HG03175 (cell line): ENCODE measurements at regions not wholly inside any gene's neighbourhood (a gene's known extent, or its start where the extent isn't known, plus 50 kb on each side); places are given as distances from the start of the nearest gene placed in this dataset.
"Not testable (repeated sequence)": the region's sequence is repeated elsewhere in the genome, so short reads cannot be mapped to it uniquely, and the experiment has no call there.

Source experiments
- ATAC-seq: cut with Tn5 transposase; IDR thresholded peaks from one replicate; pipeline ENCODE4 v1.9.1; 2021; ENCODE audit warnings: mild to moderate bottlenecking, moderate library complexity; ENCODE audit not compliant: unreplicated experiment

DNA sequence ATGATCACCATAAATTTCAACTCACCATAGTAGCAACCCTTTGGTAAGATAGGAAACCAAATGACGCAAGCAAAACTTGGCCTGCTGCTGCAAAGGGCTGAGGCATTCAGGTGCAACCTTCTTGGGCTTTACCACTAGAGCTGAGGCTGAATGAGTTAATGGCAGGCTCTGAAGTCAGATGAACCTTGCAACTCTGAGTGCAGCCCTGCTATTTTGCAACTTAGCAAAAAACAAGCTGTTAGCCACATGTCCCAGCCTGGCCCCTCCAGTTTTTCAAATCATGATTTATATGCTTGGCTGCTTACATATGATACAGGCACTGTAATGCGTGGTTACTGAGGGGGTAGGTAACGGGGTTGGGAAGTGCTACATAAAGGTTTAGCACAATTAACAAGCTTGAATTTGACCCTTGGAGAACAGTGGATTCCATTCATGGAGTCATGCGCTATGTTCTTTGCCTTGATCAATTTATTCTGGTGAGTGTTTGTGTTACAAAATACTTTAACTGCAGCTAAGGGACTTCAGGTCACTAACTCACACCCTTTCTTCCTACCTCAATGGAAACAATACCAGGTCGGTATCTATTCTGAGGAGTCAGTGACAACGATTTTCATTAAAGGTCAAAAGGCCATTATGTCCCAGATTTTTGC, 80.5 kb upstream of the PPARGC1A start:
- ATAC-seq = no peak

DNA sequence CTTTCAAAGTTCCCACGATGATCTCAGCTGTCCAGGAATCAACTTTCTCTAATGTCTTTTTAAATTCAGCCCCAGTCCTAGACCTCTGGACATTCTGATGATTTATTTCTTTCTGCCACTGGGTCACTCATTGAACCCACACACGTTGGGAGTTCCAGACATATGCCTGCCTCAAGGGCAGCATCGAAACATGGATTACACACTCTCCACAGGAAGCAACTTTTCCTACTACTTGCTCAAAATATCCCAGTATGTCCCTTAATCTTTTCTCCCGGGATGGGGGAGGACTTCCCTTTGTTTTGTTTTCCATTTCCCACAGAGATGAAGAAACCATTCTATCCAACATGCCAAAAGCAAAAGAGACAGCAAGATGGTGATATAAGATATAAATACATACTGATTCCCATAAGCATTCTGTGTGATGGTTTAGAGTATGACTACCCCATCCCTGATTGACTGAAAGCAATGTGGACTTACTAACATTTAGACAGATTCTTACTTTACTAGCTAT, 79.8 kb upstream of the PPARGC1A start:
- ATAC-seq = no peak

DNA sequence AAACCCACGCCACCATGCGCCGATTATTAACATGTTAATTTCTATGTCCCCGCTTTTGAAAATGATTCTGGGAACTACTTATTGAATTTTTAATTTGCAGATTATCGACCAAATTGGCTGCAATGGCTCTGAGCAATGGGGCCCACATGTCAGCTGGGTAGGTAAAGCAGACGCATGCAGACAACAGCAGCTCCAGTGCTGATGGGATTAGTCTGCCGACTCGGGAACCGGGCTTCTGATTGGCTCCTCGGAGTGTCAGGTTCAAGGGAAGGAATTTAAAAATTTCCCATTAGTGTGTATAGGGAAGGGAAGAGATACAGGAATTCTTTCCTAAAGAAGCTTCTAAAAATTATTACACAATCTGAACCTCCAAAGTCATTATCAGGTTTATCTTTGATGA, 77.4 kb upstream of the PPARGC1A start:
- no peak for ATAC-seq

DNA sequence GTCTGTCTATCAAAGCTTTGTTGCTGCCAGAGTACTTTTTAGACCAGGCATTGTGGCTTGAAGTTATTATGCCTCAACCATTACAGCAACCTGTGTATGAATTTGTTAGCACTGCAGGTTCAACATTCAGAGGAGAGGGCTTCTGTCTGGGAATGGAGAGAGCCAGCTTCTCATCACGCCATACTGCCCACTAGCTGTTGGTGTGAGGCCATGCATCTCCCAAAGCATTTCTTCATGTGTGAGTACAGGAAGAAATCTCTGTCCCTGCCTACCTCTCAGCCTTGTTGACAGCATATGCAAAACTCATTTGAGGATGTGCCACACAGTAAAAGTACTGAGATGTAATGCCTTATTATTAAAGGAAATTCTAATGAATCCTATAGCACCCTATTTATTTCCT, 76.9 kb upstream of the PPARGC1A start:
- ATAC-seq = no peak

DNA sequence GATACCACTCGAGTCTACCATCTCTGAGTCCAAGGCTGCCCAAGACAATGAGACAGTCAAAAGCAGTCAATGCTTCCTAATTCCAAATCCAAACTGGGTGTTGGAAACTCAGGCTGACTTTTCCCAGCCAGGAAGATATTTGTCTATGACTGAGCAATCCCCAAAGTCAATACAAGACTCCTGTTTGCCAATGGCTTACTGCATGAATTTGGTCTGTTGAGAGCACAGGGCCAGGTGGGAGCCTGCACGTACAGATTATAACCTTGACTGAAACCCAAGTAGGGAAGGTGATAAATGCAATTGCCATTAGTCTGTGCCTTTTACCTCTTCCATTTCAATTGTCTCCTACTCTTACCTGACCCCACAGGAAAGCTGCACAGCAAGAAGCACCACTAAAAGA, 72.6 kb upstream of the PPARGC1A start:
- no peak for ATAC-seq

DNA sequence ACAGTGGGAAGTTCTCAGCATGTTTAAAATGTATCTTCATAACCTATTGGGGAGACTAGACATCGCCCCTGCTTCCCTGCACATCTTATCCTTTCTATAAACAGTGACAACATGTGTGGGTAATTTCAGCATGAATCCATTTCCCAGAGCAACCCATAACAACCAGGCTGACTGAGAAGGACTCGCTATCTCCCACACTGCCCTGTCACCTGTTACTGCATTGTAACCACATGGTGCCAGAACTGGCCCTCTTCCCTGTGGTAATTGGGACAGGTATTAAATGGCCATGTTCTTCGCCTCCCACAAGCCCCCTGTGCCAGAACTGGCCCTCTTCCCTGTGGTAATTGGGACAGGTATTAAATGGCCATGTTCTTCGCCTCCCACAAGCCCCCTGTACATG, 71.5 kb upstream of the PPARGC1A start:
- not testable (repeated sequence) for ATAC-seq

DNA sequence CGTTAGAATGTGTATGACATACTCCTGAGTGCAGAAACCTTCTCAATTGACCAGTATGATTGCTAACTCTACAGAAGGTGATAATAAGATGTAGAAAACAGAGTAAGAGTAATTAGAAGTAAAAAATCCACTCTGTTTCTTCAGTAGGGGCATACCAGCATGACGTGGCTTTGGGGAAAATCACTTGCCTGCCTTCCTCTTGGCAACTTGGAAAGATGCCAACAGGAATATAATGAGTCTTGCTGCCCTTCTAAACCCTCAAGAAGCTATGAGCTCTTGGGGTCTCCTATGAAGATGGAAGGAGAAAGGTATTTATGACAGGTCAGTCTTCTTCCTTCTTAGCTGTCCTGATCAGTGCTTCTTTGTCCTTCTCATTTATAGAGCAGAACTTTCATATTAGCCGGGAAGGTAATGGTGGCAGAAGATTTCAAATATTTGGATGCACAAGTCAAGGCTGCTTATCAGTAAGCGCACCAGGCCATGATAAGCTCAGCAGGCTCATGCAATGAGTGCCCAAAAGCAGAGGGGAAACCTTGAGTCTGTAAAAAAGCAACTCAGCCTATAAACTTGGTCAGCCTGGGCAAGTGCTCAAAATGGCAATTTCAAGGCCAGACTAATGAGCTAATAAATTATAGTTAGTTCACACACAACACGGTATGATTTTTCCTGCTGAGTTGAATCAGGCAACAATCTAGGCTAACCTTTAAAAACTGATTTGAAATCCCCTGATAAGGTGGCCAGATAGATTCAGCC, 69.7 kb upstream of the PPARGC1A start:
- no peak for ATAC-seq

DNA sequence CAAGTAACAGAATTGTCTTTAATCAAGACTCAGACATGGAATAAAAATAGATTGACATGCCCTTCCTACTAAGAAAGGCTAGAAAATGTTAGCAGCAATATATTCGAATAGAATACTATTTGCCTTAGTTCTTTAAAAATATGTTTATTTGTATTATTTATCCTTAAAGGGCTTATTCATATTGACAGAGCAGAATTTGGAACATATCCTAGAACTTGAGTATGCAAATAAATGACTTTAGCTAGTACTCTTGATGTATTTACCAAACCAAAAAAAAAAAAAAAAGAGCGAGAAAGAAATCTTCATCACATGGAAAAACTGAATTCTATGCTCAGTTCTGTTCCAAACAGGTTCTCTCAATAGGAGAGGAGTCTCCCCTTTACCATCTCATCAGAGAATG, 68.9 kb upstream of the PPARGC1A start:
- no peak for ATAC-seq

DNA sequence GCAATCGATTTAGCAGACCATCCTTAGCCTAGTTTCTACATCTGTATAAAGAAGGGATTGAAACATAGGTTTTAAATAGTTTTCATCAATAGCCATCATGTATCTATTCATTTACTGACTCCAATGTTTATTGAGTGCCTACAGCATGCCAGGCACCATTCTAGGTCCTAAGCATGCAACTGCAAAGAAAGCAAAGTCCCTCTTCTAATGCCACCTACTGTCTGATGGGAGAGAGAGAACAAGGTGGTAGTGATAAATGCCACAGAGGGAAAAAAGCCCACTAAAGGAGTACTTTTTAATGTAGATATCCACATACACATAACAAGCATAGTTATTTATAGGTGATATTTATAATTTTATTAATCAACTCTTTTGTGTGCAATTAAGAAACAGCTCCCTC, 67.6 kb upstream of the PPARGC1A start:
- ATAC-seq = no peak

DNA sequence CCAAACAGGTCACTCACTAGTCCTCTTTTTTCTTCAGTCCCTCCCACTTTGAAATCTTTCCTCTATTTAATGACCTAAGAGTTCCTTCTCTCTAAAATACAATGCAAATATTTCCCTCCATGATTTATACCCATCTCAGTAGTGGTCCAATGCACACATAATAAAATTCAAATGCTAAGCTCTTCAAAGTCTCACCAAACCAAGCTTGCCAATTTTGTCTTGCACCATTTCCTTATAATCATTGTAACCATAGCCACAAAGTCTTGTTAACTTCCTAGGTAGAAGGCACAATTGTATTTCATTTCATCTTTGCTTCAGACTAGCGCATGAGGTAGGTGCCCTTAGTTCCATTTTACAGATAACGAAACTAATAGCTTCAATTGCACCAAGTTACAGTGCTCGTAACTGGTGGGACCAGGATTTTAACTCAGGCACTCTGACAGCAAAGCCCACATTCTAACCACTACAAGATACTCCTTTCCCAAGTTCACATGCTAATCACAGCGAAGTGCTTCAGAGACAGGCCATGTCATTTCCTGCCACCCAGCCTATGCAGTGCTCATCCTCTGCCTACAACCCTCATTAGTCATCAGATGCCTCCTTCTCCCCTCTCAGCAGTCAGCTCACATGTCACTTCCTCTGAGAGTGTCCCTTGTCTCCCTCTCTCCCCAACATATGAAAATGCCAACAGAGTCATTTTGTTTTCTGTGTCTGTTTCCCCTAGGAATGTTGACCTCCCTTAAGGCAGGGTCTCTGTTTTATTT, 66.9 kb upstream of the PPARGC1A start:
- ATAC-seq = no peak

DNA sequence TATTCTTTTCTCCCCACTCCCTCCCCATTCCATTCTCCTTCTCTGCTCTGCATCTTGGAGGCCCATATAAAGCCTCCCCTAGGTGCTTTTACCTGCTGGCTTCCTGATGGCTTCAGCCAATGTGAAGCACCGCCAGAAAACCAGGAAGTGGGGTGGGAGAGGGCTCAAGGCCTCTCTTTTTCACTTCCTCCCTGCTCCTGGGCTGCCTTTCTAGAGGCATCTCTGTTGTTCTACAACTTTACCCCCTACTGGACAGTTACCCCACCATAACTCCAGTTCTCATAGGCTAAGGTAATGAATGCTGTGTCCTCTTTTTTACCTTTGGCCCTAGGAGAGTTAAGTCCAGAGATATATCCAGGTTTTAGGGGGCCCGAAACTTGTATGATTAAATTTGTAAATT, 62.4 kb upstream of the PPARGC1A start:
- ATAC-seq = no peak

DNA sequence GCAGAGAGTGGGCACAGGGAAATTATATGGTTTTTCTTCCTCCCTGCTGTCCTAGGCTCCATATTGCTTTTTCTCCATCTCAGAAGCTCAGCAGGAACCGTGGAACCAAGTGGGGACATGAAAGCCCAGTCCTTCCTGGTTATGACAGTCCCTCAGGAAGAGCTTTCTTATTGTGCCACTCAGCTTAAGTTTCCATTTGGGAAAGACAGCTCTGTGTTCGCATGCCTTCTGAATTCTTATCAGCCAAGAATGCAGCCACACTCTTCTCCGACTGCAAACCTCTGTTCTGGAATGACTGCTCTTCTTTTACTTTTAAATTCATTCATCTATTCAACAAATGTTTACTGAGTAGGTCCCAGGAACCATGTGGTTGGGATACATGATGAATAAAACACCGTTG, 58.0 kb upstream of the PPARGC1A start:
- ATAC-seq = no peak

DNA sequence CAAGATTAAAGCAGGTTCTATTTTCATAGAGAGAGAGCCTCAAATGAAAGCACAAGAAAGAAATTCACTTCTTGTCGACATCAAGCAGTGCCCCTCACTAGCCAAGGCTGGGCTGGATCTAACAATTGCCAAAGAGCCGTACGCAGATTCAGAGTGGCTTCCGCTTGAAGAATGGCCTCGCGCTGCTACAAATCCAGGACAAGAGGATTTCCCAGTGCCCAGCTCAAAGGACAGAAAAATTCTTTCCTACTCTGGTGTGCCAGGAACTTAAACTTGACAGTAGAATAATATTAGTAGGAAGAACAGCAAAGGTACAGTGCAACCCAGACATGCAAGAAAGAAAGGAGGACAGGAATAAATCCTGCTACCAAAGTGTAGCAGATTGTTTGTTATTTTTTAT, 56.5 kb upstream of the PPARGC1A start:
- ATAC-seq = no peak

DNA sequence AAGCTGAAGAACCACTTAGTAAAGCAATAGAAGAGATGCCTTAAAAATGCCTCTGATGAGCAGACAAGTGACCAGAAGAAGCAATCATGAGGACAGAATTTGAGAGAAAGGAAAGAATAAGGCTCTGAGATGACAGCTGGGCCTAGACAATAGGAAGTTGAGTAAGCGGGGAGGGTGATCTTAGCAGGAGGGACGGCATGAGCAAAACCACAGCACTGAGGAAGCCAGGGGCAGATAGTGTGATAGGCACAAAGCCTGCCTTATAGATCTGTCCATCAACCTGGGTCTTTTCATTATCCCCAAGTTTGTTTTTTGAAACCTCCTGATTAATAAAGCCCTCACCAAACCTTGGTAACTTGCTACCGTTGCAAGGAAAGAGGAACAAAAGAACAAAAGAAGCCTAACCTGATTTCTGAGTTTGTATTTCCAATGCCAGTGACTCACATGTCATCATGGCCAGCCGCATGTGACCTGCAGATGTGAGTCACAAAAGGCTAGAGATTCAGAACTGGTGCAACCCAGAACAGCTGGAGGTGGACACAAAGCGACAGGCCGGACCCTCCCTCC, 55.7 kb upstream of the PPARGC1A start:
- ATAC-seq = no peak

DNA sequence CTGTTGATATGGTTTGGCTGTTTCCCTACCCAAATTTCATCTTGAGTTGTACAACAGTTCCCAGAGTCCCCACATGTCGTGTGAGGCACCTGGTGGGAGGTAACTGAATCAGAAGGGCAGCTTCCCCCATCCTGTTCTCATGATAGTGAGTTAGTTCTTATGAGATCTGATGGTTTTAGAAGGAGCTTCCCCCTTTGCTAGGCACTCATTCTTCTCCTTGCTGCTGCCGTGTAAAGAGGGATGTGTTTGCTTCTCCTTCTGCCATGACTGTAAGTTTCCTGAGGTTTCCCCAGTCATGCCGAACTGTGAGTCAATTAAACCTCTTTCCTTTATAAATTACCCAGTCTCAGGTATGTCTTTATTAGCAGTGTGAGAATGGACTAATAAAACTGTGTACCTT, 54.7 kb upstream of the PPARGC1A start:
- not testable (repeated sequence) for ATAC-seq

DNA sequence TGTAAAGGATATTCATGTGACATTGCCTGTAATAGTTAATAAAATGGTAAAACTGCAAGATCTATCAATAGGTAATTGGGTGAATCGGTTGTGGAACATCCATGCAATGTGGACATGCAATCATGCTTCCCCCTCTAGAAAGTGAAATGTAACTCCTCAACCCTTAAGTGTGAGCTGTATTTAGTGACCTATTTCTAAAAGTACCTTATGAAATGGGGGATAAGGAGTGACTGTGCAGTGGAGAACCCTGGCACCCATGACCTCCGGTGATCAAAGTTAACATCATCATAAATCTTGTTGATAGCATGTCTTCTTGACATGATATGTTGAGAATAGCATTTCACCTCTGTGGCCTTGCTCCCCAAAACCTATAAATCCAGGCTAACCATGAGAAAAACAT, 53.6 kb upstream of the PPARGC1A start:
- ATAC-seq = no peak

DNA sequence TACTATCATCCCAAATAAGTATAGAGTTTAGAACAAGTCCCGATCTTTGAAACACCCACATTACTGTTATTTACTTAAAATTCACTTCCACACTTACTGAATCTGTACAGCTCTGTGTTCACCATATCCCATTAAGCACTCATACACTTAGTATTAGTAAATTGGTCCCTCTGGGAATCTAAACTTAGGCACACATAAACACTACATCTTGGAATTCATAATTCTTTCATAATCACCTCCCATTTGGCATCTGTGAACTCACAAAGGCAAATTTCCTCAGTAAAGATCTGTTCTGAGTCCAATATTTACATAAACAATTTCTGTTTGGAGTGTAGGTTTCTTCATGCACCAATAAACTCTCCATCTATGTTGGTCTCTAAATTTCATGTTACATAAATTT, 52.6 kb upstream of the PPARGC1A start:
- ATAC-seq = no peak
